HG02623 (cell line): ENCODE measurements at regions not wholly inside any gene's neighbourhood (a gene's known extent, or its start where the extent isn't known, plus 50 kb on each side); places are given as distances from the start of the nearest gene placed in this dataset.

Experiments
- ATAC-seq: cut with Tn5 transposase; IDR thresholded peaks from one replicate; pipeline ENCODE4 v1.9.1; 2021; ENCODE audit warnings: moderate library complexity; ENCODE audit not compliant: unreplicated experiment

- ATAC-seq = no peak
Measured at GRCh38 chr11:59302991-59303390, 55.7 kb upstream of the OR5AN1 start.

GRCh38 chr11:59295435-59295834, 63.3 kb upstream of the OR5AN1 start:
- ATAC-seq = no peak

- no peak for ATAC-seq
Measured at GRCh38 chr11:59292611-59293010, 66.1 kb upstream of the OR5AN1 start.

- no peak for ATAC-seq
Measured at GRCh38 chr11:59291228-59291627, 67.5 kb upstream of the OR5AN1 start.

- no peak for ATAC-seq
Measured at GRCh38 chr11:59289356-59290181, 69.1 kb upstream of the OR5AN1 start.

GRCh38 chr11:59285716-59286260, 72.9 kb upstream of the OR5AN1 start:
- no peak for ATAC-seq

- ATAC-seq = no peak
Measured at GRCh38 chr11:59284773-59285129, 72.0 kb upstream of the MPEG1 start.

- peak; percentile 62 for ATAC-seq
Measured at GRCh38 chr11:59283825-59284772, 71.4 kb upstream of the MPEG1 start.

GRCh38 chr11:59283311-59283710, 70.6 kb upstream of the MPEG1 start:
- ATAC-seq = no peak

GRCh38 chr11:59281177-59281576, 68.5 kb upstream of the MPEG1 start:
- ATAC-seq = no peak

- peak; percentile 94 for ATAC-seq
Measured at GRCh38 chr11:59273373-59273841, 60.7 kb upstream of the MPEG1 start.

- no peak for ATAC-seq
Measured at GRCh38 chr11:59272771-59273372, 60.1 kb upstream of the MPEG1 start.

- ATAC-seq = no peak
Measured at GRCh38 chr11:59271811-59272327, 59.1 kb upstream of the MPEG1 start.

- ATAC-seq = no peak
Measured at GRCh38 chr11:59271247-59271755, 58.6 kb upstream of the MPEG1 start.

GRCh38 chr11:59267736-59268475, 55.2 kb upstream of the MPEG1 start:
- ATAC-seq = no peak

- ATAC-seq = peak; percentile 61
Measured at GRCh38 chr11:59267196-59267595, 54.5 kb upstream of the MPEG1 start.

GRCh38 chr11:59266491-59266890, 53.8 kb upstream of the MPEG1 start:
- ATAC-seq = no peak

GRCh38 chr11:59265735-59266134, 53.0 kb upstream of the MPEG1 start:
- ATAC-seq = no peak

GRCh38 chr11:59264736-59265135, 52.0 kb upstream of the MPEG1 start:
- no peak for ATAC-seq
